K562 (cell line): ENCODE measurements at regions not wholly inside any gene's neighbourhood (a gene's known extent, or its start where the extent isn't known, plus 50 kb on each side); places are given as distances from the start of the nearest gene placed in this dataset.

Source experiments
- ATAC-seq: fragments of 200-7000 bp; cut with Tn5 transposase; 3 replicates; pipeline ENCODE4 v1.9.1; 2020; ENCODE audit warnings: moderate library complexity
- BruUV-seq: library from RNA; stranded (reverse); fragments of 400-500 nt; replicated peaks from 2 replicates; lab custom pipeline; 2021; lab: Mats Ljungman, UMichigan
- CTCF ChIA-PET: fragments of 300-600 bp; formaldehyde crosslinking; extraction: SDS; loops from one replicate; lab custom pipeline; 2021; ENCODE audit warnings: low intra/inter-chr PET ratio; lab: Yijun Ruan, JAX
- POLR2A ChIA-PET: fragments of 300-600, 350-650 bp; sonication (Branson Sonifier 250); formaldehyde crosslinking; extraction: SDS; loops from one replicate; lab custom pipeline; 2021; ENCODE audit warnings: antibody characterized with exemption, inconsistent platforms; lab: Yijun Ruan, JAX
- DNase-seq, 4 experiments: peaks; one replicate each; pipeline versions ENCODE4 v3.0.0 to v3.0.0-alpha.2; 2011 to 2018; ENCODE audit warnings: low spot score in 3 of 4, mixed read lengths in 3 of 4; ENCODE audit errors: extremely low read depth in 1 of 4
- FAIRE-seq: peaks from 2 replicates; lab custom pipeline; 2011; peaks lifted over from hg19 to GRCh38; lab: Jason Lieb, UNC
- H2AFZ ChIP-seq: 2 replicates; pipeline ENCODE4 v1.6.0; 2011; ENCODE audit warnings: low read depth, low read length, control low read depth, inconsistent platforms
- H3K27ac ChIP-seq: fragments of 200-600 bp; 3 replicates; pipeline ENCODE4 v1.8.0; 2011; ENCODE audit warnings: low read depth, mild to moderate bottlenecking, control low read depth, inconsistent platforms, low read length, moderate library complexity, mixed read lengths; ENCODE audit errors: extremely low read depth
- H3K27me3 ChIP-seq, 2 experiments: fragments of 300-600 bp in 1 of 2; 2 replicates in 1 of 2; 3 replicates in 1 of 2; pipeline versions ENCODE4 v1.6.0 to v1.8.0; 2011; ENCODE audit warnings: inconsistent platforms in 2 of 2, low read length in 2 of 2, mild to moderate bottlenecking in 1 of 2, mixed read lengths in 1 of 2, moderate library complexity in 1 of 2; ENCODE audit not compliant: control insufficient read depth in 2 of 2, insufficient read depth in 2 of 2
- H3K36me3 ChIP-seq: fragments of 300-600 bp; 3 replicates; pipeline ENCODE4 v1.8.0; 2011; ENCODE audit warnings: mild to moderate bottlenecking, low read length, inconsistent platforms; ENCODE audit not compliant: control insufficient read depth, insufficient read depth
- H3K4me1 ChIP-seq, 2 experiments: fragments of 200-600 bp in 1 of 2; replicated peaks in 1 of 2; 2 replicates in 1 of 2; 3 replicates in 1 of 2; pipeline versions ENCODE4 v1.5.1 to v1.8.0; 2011; ENCODE audit warnings: inconsistent platforms in 2 of 2, low read length in 2 of 2, mild to moderate bottlenecking in 1 of 2, mixed read lengths in 1 of 2, moderate library complexity in 1 of 2; ENCODE audit not compliant: control insufficient read depth in 2 of 2, insufficient read depth in 2 of 2
- H3K4me2 ChIP-seq: 2 replicates; pipeline ENCODE4 v1.6.1; 2011; ENCODE audit warnings: low read length, control low read depth, inconsistent platforms, mixed read lengths; ENCODE audit not compliant: insufficient read depth
- H3K4me3 ChIP-seq: fragments of 200-600 bp; sonication (generic), shearing (Covaris generic); 2 replicates; pipeline ENCODE4 v1.5.1; 2016; ENCODE audit warnings: control low read depth, inconsistent platforms
- H3K79me2 ChIP-seq: fragments of 200-600 bp; 3 replicates; pipeline ENCODE4 v1.8.0; 2011; ENCODE audit warnings: low read length, inconsistent platforms; ENCODE audit not compliant: control insufficient read depth, insufficient read depth
- H3K9ac ChIP-seq, 2 experiments: 2 replicates each; pipeline versions ENCODE4 v1.6.0 to v1.6.1; 2011; ENCODE audit warnings: low read depth in 2 of 2, low read length in 2 of 2, control low read depth in 1 of 2, inconsistent platforms in 1 of 2, mild to moderate bottlenecking in 1 of 2, mixed read lengths in 1 of 2; ENCODE audit not compliant: insufficient read depth in 1 of 2
- H3K9me1 ChIP-seq: one replicate; pipeline ENCODE4 v1.6.0; 2011; ENCODE audit warnings: inconsistent platforms, mild to moderate bottlenecking, low read length, moderate library complexity; ENCODE audit not compliant: control insufficient read depth, insufficient read depth
- H3K9me3 ChIP-seq: replicated peaks from 2 replicates; pipeline ENCODE4 v1.5.1; 2011; ENCODE audit warnings: low read depth, low read length, inconsistent platforms; ENCODE audit not compliant: control insufficient read depth, insufficient read depth
- H4K20me1 ChIP-seq: replicated peaks from 2 replicates; pipeline ENCODE4 v1.6.1; 2011; ENCODE audit warnings: low read length, inconsistent platforms, mixed read lengths; ENCODE audit not compliant: control insufficient read depth, insufficient read depth
- BMI1 ChIP-seq: fragments of 150-350 bp; IDR thresholded peaks from 2 replicates; pipeline ENCODE4 v1.6.1; 2014; ENCODE audit warnings: low read length
- CAMTA2 ChIP-seq: fragments of 250-450 bp; sonication (Bioruptor Pico); conservative IDR thresholded peaks from 2 replicates; pipeline ENCODE4 v1.5.1; 2022
- CTBP1 ChIP-seq: fragments of 450-650 bp; IDR thresholded peaks from 2 replicates; pipeline ENCODE4 v1.6.1; 2016; ENCODE audit warnings: borderline replicate concordance
- MEIS2 ChIP-seq: fragments of 450-650 bp; IDR thresholded peaks from 2 replicates; pipeline ENCODE4 v1.6.1; 2014; ENCODE audit warnings: mild to moderate bottlenecking; ENCODE audit not compliant: partially characterized antibody
- NFE2 ChIP-seq: IDR thresholded peaks from 2 replicates; pipeline ENCODE4 v1.6.1; 2014; ENCODE audit warnings: antibody characterized with exemption, low read depth
- POLR2AphosphoS5 ChIP-seq: IDR thresholded peaks from 2 replicates; pipeline ENCODE4 v1.6.1; 2011; ENCODE audit warnings: mild to moderate bottlenecking, low read depth, low read length, moderate library complexity; ENCODE audit not compliant: control insufficient read depth, insufficient read depth
- SMAD2 ChIP-seq: fragments of 150-350 bp; IDR thresholded peaks from 2 replicates; pipeline ENCODE4 v1.6.1; 2014; ENCODE audit warnings: low read depth, mild to moderate bottlenecking, low read length
- STAT6 ChIP-seq: sonication (generic); formaldehyde crosslinking; IDR thresholded peaks from 2 replicates; pipeline ENCODE4 v1.8.1; 2023; ENCODE audit warnings: mild to moderate bottlenecking, missing genetic modification reagents
- USF1 ChIP-seq: sonication (generic); formaldehyde crosslinking; IDR thresholded peaks from 2 replicates; pipeline ENCODE4 v1.9.0; 2022; ENCODE audit warnings: mild to moderate bottlenecking, missing genetic modification reagents
- WGBS: fragments of 100-300 bp; shearing (Covaris generic); methylation state at CpG from one replicate; pipeline ENCODE4 v1.1.6; 2016; ENCODE audit warnings: low coverage, mixed read lengths; ENCODE audit not compliant: insufficient coverage; ENCODE audit errors: missing lambda C conversion rate; 5-methylcytosine and 5-hydroxymethylcytosine counted together
- in situ Hi-C: fragments of 300-500 bp; cut with MboI; formaldehyde crosslinking; loops from 4 replicates; pipeline ENCODE4 v1.15.0; 2018; ENCODE audit warnings: inconsistent platforms, mixed read lengths
- intact Hi-C: fragments of 100-400 bp; cut with micrococcal nuclease; formaldehyde crosslinking; loops from 2 replicates; pipeline ENCODE4 v1.14.2; 2022

DNA sequence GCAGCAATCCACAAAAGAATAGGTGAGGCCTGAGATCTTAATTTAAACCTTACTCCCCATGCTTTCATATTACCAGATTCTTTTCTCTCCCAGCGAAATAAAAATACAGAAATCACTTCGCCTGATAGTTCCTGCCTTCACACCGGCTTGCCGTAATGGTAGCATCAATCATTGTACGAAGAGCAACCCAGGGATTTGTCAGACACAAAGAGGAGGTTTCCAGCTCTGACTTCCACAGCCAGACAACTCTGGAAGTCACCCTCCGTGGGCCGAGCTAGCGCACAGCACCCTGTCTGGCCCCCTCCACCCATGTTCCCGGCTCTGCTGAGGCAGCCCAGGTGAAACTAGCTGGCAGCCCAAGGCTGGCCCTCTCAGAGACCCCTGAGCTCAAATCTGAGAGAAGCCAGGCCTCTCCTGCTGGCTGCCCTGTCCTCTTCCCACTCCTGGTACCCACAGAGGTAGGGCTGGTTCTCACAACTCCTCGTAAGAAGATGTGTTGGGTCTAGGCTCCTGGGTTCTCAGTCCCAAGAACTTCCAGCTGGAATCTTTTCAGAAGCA, 156.9 kb upstream of the BNIP2 start:
- 0% methylated on average over 10 of the region's 10 CpGs for WGBS
- Histone ChIP-seq H3K36me3 (no peaks in the 10 kb centered on the region), H3K27me3 (peaks cover 0 to 8% of the 10 kb centered on the region in 2 experiments; a peak in 1 of 5 replicates), H3K4me3 (no peak overlapping the region), H3K27ac (no peak overlapping the region), H4K20me1 (no peaks in the 10 kb centered on the region), H3K9me1 (no peaks in the 10 kb centered on the region), H3K9ac (no peak overlapping the region; a peak in 1 of 4 replicates), H2AFZ (no peak overlapping the region), H3K79me2 (no peaks in the 10 kb centered on the region), H3K4me2 (no peak overlapping the region), H3K4me1 (no peaks in the 10 kb centered on the region), H3K9me3 (no peaks in the 10 kb centered on the region)
- no peak for FAIRE-seq
- intact Hi-C loops: no loop called here
- BruUV-seq: no TSS peak
- CTCF ChIA-PET: no interaction called here
- POLR2A ChIA-PET: no interaction called here
- no peak for DNase-seq
- ATAC-seq: no peak
- in situ Hi-C loops: no loop called here
- TF ChIP-seq NFE2 (no peak), SMAD2 (no peak), USF1 (CRISPR knock-in tag) (no peak), CAMTA2 (no peak), STAT6 (no peak), BMI1 (no peak), CTBP1 (no peak), MEIS2 (no peak), POLR2AphosphoS5 (no peak)
- TF ChIP-seq, all 486 proteins: peak for 0
